H1 (cell line): ENCODE measurements at regions not wholly inside any gene's neighbourhood (a gene's known extent, or its start where the extent isn't known, plus 50 kb on each side); places are given as distances from the start of the nearest gene placed in this dataset.

Source experiments
- CTCF ChIA-PET: fragments of 300-600 bp; sonication (Branson Sonifier 250); formaldehyde crosslinking; loops from one replicate; lab custom pipeline; 2021; ENCODE audit not compliant: partially characterized antibody; lab: Charles Lee
- POLR2A ChIA-PET: fragments of 300-600 bp; sonication (Branson Sonifier 250); formaldehyde crosslinking; loops from one replicate; lab custom pipeline; 2021; ENCODE audit warnings: inconsistent platforms; ENCODE audit not compliant: partially characterized antibody; lab: Charles Lee
- DNase-seq, 2 experiments: peaks; one replicate each; pipeline versions ENCODE4 v3.0.0 to v3.0.0-alpha.2; 2010 to 2022; ENCODE audit warnings: low spot score in 2 of 2, low read depth in 1 of 2, mixed read lengths in 1 of 2
- FAIRE-seq: peaks from 2 replicates; lab custom pipeline; 2011; peaks lifted over from hg19 to GRCh38; lab: Jason Lieb, UNC
- H2AFZ ChIP-seq: 2 replicates; pipeline ENCODE4 v1.8.1; 2012; ENCODE audit warnings: low read length, inconsistent platforms
- H2AK5ac ChIP-seq: 2 replicates; pipeline ENCODE4 v1.6.1; 2013; ENCODE audit warnings: low read depth, low read length
- H2BK120ac ChIP-seq: replicated peaks from 2 replicates; pipeline ENCODE3; 2013; ENCODE audit warnings: low read depth, low read length, inconsistent platforms
- H2BK12ac ChIP-seq: 2 replicates; pipeline ENCODE4 v1.6.1; 2013; ENCODE audit warnings: low read depth, low read length
- H2BK15ac ChIP-seq: 2 replicates; pipeline ENCODE4 v1.6.1; 2013; ENCODE audit warnings: low read length
- H2BK20ac ChIP-seq: 2 replicates; pipeline ENCODE4 v1.6.1; 2013; ENCODE audit warnings: low read length
- H2BK5ac ChIP-seq: 2 replicates; pipeline ENCODE4 v1.6.1; 2013; ENCODE audit warnings: low read depth, low read length
- H3K14ac ChIP-seq: 2 replicates; pipeline ENCODE4 v1.6.1; 2013; ENCODE audit warnings: inconsistent platforms; ENCODE audit not compliant: insufficient read length
- H3K18ac ChIP-seq: 2 replicates; pipeline ENCODE4 v1.6.1; 2013; ENCODE audit warnings: low read length; ENCODE audit errors: extremely low read depth
- H3K23ac ChIP-seq: 2 replicates; pipeline ENCODE4 v1.6.1; 2013; ENCODE audit warnings: inconsistent platforms; ENCODE audit not compliant: insufficient read length
- H3K23me2 ChIP-seq: 2 replicates; pipeline ENCODE4 v1.6.1; 2013; ENCODE audit warnings: low read depth, low read length
- H3K27ac ChIP-seq: 2 replicates; pipeline ENCODE4 v1.6.1; 2011; ENCODE audit warnings: low read depth, low read length, inconsistent platforms
- H3K27me3 ChIP-seq, 4 experiments: replicated peaks in 1 of 4; 1 replicate in 1 of 4; 2 replicates in 3 of 4; pipeline versions ENCODE4 v1.6.1 to v1.8.1; 2011 to 2013; ENCODE audit warnings: low read length in 3 of 4, mild to moderate bottlenecking in 3 of 4, inconsistent platforms in 2 of 4, mixed read lengths in 2 of 4, moderate library complexity in 1 of 4; ENCODE audit not compliant: control insufficient read depth in 3 of 4, insufficient read depth in 3 of 4; ENCODE audit errors: extremely low read depth in 1 of 4
- H3K36me3 ChIP-seq, 4 experiments: 2 replicates each; pipeline versions ENCODE4 v1.6.1 to v1.8.1; 2011 to 2013; ENCODE audit warnings: mild to moderate bottlenecking in 4 of 4, low read length in 3 of 4, moderate library complexity in 2 of 4, control low read depth in 1 of 4, inconsistent platforms in 1 of 4; ENCODE audit not compliant: insufficient read depth in 4 of 4, control insufficient read depth in 2 of 4
- H3K4ac ChIP-seq: replicated peaks from 2 replicates; pipeline ENCODE3; 2013; ENCODE audit warnings: low read length, low read depth, mixed read lengths, inconsistent platforms; ENCODE audit not compliant: insufficient read length
- H3K4me1 ChIP-seq, 4 experiments: replicated peaks in 1 of 4; 1 replicate in 1 of 4; 2 replicates in 3 of 4; pipeline versions ENCODE4 v1.6.1 to v1.8.1; 2011 to 2013; ENCODE audit warnings: low read length in 3 of 4, inconsistent platforms in 2 of 4, mixed read lengths in 1 of 4; ENCODE audit not compliant: insufficient read depth in 4 of 4, control insufficient read depth in 3 of 4
- H3K4me2 ChIP-seq, 2 experiments: 2 replicates each; pipeline versions ENCODE4 v1.6.1 to v1.8.1; 2011 to 2013; ENCODE audit warnings: low read depth in 2 of 2, low read length in 2 of 2, control low read depth in 1 of 2, inconsistent platforms in 1 of 2, mild to moderate bottlenecking in 1 of 2; ENCODE audit not compliant: insufficient read depth in 1 of 2
- H3K4me3 ChIP-seq, 4 experiments: fragments of 200-600, 300-600 bp in 1 of 4; sonication (generic), shearing (Covaris generic), sonication (Bioruptor Twin) in 1 of 4; 2 replicates each; pipeline versions ENCODE4 v1.5.1 to v1.8.1; 2011 to 2016; ENCODE audit warnings: low read length in 4 of 4, low read depth in 3 of 4, control low read depth in 2 of 4, inconsistent platforms in 2 of 4, mild to moderate bottlenecking in 2 of 4, mixed read lengths in 1 of 4, moderate library complexity in 1 of 4; ENCODE audit not compliant: insufficient read depth in 2 of 4; ENCODE audit errors: extremely low read depth in 1 of 4
- H3K56ac ChIP-seq: replicated peaks from 2 replicates; pipeline ENCODE3; 2013; ENCODE audit warnings: low read depth, mild to moderate bottlenecking, mixed read lengths, low read length, inconsistent platforms; ENCODE audit not compliant: insufficient read length
- H3K79me1 ChIP-seq: 2 replicates; pipeline ENCODE4 v1.6.1; 2013; ENCODE audit warnings: low read depth, low read length, control low read depth
- H3K79me2 ChIP-seq, 2 experiments: 2 replicates each; pipeline versions ENCODE4 v1.6.1 to v1.8.1; 2012 to 2013; ENCODE audit warnings: low read length in 2 of 2, mild to moderate bottlenecking in 2 of 2, inconsistent platforms in 1 of 2; ENCODE audit not compliant: insufficient read depth in 2 of 2, control insufficient read depth in 1 of 2
- H3K9ac ChIP-seq, 4 experiments: replicated peaks in 1 of 4; 1 replicate in 1 of 4; 2 replicates in 3 of 4; pipeline versions ENCODE4 v1.6.1 to v1.8.1; 2011 to 2013; ENCODE audit warnings: low read depth in 3 of 4, low read length in 3 of 4, control low read depth in 2 of 4, mild to moderate bottlenecking in 2 of 4, moderate library complexity in 2 of 4, inconsistent platforms in 1 of 4; ENCODE audit errors: extremely low read depth in 1 of 4
- H3K9me3 ChIP-seq, 2 experiments: 2 replicates each; pipeline versions ENCODE4 v1.6.1 to v1.8.1; 2012 to 2013; ENCODE audit warnings: mild to moderate bottlenecking in 2 of 2, moderate library complexity in 2 of 2, control low read depth in 1 of 2, inconsistent platforms in 1 of 2, low read depth in 1 of 2, low read length in 1 of 2, mixed read lengths in 1 of 2; ENCODE audit not compliant: insufficient read depth in 2 of 2
- H4K20me1 ChIP-seq, 2 experiments: replicated peaks in 1 of 2; 2 replicates each; pipeline versions ENCODE3 to v1.8.1; 2011 to 2013; ENCODE audit warnings: inconsistent platforms in 2 of 2, low read length in 2 of 2, mild to moderate bottlenecking in 1 of 2; ENCODE audit not compliant: insufficient read depth in 2 of 2, control insufficient read depth in 1 of 2
- H4K5ac ChIP-seq: 2 replicates; pipeline ENCODE4 v1.6.1; 2013; ENCODE audit warnings: low read length, low read depth, mixed read lengths, inconsistent platforms; ENCODE audit not compliant: insufficient read length
- H4K8ac ChIP-seq: 2 replicates; pipeline ENCODE4 v1.8.0; 2013; ENCODE audit warnings: mild to moderate bottlenecking, moderate library complexity, low read length, inconsistent platforms; ENCODE audit not compliant: insufficient read depth; ENCODE audit errors: extremely low read depth
- H4K91ac ChIP-seq: replicated peaks from 2 replicates; pipeline ENCODE3; 2013; ENCODE audit warnings: low read length, mixed read lengths, inconsistent platforms; ENCODE audit not compliant: insufficient read length
- ATF3 ChIP-seq: IDR thresholded peaks from 2 replicates; pipeline ENCODE4 v1.6.1; 2011; ENCODE audit warnings: low read depth, mild to moderate bottlenecking, low read length; ENCODE audit not compliant: insufficient read depth
- TEAD4 ChIP-seq: IDR thresholded peaks from 2 replicates; pipeline ENCODE4 v1.6.1; 2012; ENCODE audit warnings: low read depth, low read length, inconsistent platforms, mixed read lengths
- YY1 ChIP-seq: IDR thresholded peaks from 2 replicates; pipeline ENCODE4 v1.6.1; 2011; ENCODE audit warnings: low read depth, mild to moderate bottlenecking, low read length
- WGBS, 2 experiments: shearing (Covaris generic) in 1 of 2; methylation state at CpG; one replicate each; pipeline versions ENCODE4 v1.1.6 to v1.1.7; 2013 to 2015; ENCODE audit warnings: low lambda C conversion rate in 2 of 2, mixed read lengths in 2 of 2, inconsistent platforms in 1 of 2, low coverage in 1 of 2, missing lambda C conversion rate in 1 of 2; ENCODE audit not compliant: insufficient replicate concordance in 2 of 2, insufficient coverage in 1 of 2, insufficient read length in 1 of 2; ENCODE audit errors: extremely low coverage in 1 of 2, missing lambda C conversion rate in 1 of 2; 5-methylcytosine and 5-hydroxymethylcytosine counted together

GRCh38 chr5:158569534-158569933 is 530.2 kb downstream of the EBF1 start:
- Histone ChIP-seq H2BK20ac (no peak overlapping the region), H3K9me3 (no peaks in the 10 kb centered on the region; a peak in 1 of 4 replicates), H2BK5ac (no peak overlapping the region), H3K27me3 (no peaks in the 10 kb centered on the region), H3K9ac (no peak overlapping the region), H3K79me2 (no peaks in the 10 kb centered on the region), H3K18ac (no peak overlapping the region), H2AK5ac (no peak overlapping the region), H3K4ac (no peak overlapping the region), H2BK15ac (no peak overlapping the region), H3K4me1 (peaks cover 0 to 3% (median 1%) of the 10 kb centered on the region in 4 experiments; a peak in 1 of 7 replicates), H2BK120ac (no peak overlapping the region), H3K4me2 (0 out of 4 replicates have a peak overlapping the region, but pooled peaks of 1 of the 2 experiments have one; percentile 30), H3K56ac (no peak overlapping the region), H3K23ac (no peak overlapping the region), H2BK12ac (no peak overlapping the region), H3K79me1 (no peaks in the 10 kb centered on the region), H2AFZ (no peak overlapping the region), H4K8ac (no peak overlapping the region), H4K5ac (no peak overlapping the region), H3K14ac (no peak overlapping the region), H3K23me2 (no peaks in the 10 kb centered on the region), H4K91ac (no peak overlapping the region), H3K4me3 (no peak overlapping the region), H3K27ac (no peak overlapping the region), H4K20me1 (no peaks in the 10 kb centered on the region), H3K36me3 (no peaks in the 10 kb centered on the region)
- DNase-seq (no peak), FAIRE-seq (peak; percentile 85)
- ChIA-PET CTCF (interaction anchor here (1.2 to 1.3 kb wide), 2 partner anchors 10 to 125 kb away, joined by 3 read pairs; no protein-coding TSS in a partner anchor), POLR2A (no interaction called here)
- WGBS, 2 experiments = 75% methylated on average over 4 of the region's 4 CpGs; no CpG with 5 or more reads in 1 of the 2 experiments
- TF ChIP-seq YY1 = peak; percentile 85
- no peak for TF ChIP-seq ATF3
- peak; percentile 98 for TF ChIP-seq TEAD4
